Esophagus squamous epithelium (tissue), 5 donors: ENCODE measurements at regions not wholly inside any gene's neighbourhood (a gene's known extent, or its start where the extent isn't known, plus 50 kb on each side); places are given as distances from the start of the nearest gene placed in this dataset.
"Not testable (repeated sequence)": the region's sequence is repeated elsewhere in the genome, so short reads cannot be mapped to it uniquely, and the experiment has no call there.

Source experiments
- DNase-seq: peaks from one replicate; lab custom pipeline; 2025; lab: John Stamatoyannopoulos, UW
- H3K27ac ChIP-seq, 4 donors: fragments of 200-600 bp; sonication (generic); one replicate each; pipeline ENCODE4 v1.5.1; 2016 to 2019; ENCODE audit warnings: mild to moderate bottlenecking in 1 of 4
- H3K27me3 ChIP-seq, 4 donors: fragments of 200-600 bp; sonication (generic); 1 replicate in 3 of 4; 2 replicates in 1 of 4; pipeline versions ENCODE4 v1.5.1 to v1.6.0; 2017 to 2021; ENCODE audit warnings: antibody characterized with exemption in 1 of 4
- H3K36me3 ChIP-seq, 3 donors: fragments of 200-600 bp; sonication (generic); one replicate each; pipeline ENCODE4 v1.5.1; 2016 to 2019
- H3K4me1 ChIP-seq, 3 donors: fragments of 200-600 bp; sonication (generic); one replicate each; pipeline ENCODE4 v1.5.1; 2017 to 2019
- H3K4me3 ChIP-seq, 4 donors: fragments of 200-600 bp; sonication (generic); 1 replicate in 3 of 4; 2 replicates in 1 of 4; pipeline ENCODE4 v1.5.1; 2016 to 2019; ENCODE audit warnings: mild to moderate bottlenecking in 2 of 4, moderate library complexity in 1 of 4
- H3K9me3 ChIP-seq, 3 donors: fragments of 200-600 bp; sonication (generic); one replicate each; pipeline ENCODE4 v1.5.1; 2016 to 2019
- CTCF ChIP-seq, 6 experiments: fragments of 450-650 bp in 4 of 6; fragments of 200-600 bp in 2 of 6; sonication (generic) in 2 of 6; IDR thresholded peaks; one replicate each; pipeline ENCODE4 v1.5.1; 2016 to 2019; ENCODE audit warnings: antibody characterized with exemption in 6 of 6, mild to moderate bottlenecking in 4 of 6, moderate library complexity in 4 of 6
- POLR2A ChIP-seq, 4 donors: fragments of 450-650 bp; IDR thresholded peaks; one replicate each; pipeline ENCODE4 v1.6.1; 2017; ENCODE audit warnings: antibody characterized with exemption in 4 of 4, mild to moderate bottlenecking in 4 of 4, moderate library complexity in 3 of 4
- WGBS, 2 donors: methylation state at CpG; one replicate each; pipeline ENCODE4 v1.1.5; 2018; 5-methylcytosine and 5-hydroxymethylcytosine counted together
- intact Hi-C: fragments of 100-400 bp; cut with DNase I; formaldehyde crosslinking; loops from one replicate; pipeline ENCODE4 v1.15.0; 2022
- donor health status: DM: yes; HTN: yes; CAD: no.

- H3K36me3 ChIP-seq = no peaks in the 10 kb centered on the region
- WGBS, 2 donors = 91 to 95% methylated on average over 2 of the region's 2 CpGs
- no peak for TF ChIP-seq CTCF (IDR thresholded peaks at IDR 0.05)
- no peak for TF ChIP-seq POLR2A (IDR thresholded peaks at IDR 0.05)
- no peak for DNase-seq
- intact Hi-C loops = no loop called here
- no peaks in the 10 kb centered on the region for H3K9me3 ChIP-seq
- H3K27me3 ChIP-seq = no peaks in the 10 kb centered on the region
- H3K4me3 ChIP-seq = no peak overlapping the region
- H3K27ac ChIP-seq = no peak overlapping the region
- H3K4me1 ChIP-seq = no peaks in the 10 kb centered on the region
Measured at GRCh38 chr6:121557146-121557940, 121.9 kb downstream of the GJA1 start.

DNA sequence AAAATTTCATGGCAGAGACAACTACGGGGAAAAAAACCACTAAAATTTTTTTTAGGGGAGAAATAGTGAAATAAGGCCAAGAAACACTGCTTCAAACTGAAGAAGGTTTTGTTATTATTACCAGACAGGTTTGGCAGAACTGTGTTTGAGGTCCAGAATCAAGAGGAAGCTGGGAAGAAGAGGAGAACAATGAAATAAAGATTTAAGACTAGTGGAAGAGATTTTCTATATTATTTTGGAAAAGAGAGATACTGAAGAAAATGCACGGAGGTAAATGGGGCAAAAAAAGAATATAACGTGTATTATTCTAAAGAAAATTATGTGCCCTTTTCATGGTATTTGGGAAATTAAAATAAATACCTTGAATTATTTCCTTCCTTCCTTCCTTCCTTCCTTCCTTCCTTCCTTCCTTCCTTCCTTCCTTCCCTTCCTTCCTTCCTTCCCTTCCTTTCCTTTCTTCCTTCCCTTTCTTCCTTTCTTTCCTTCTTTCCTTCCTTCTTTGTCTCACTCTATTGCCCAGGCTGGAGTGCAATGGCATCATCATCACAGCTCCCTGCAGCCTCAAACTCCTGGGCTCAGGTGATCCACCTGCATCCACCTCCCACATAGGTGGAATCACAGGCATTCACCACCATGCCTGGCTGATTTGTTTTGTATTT lies 124.3 kb downstream of the GJA1 start:
- H3K9me3 ChIP-seq = peaks cover 0 to 9% (median 8%) of the 10 kb centered on the region in 3 donors
- intact Hi-C loops = no loop called here
- no peaks in the 10 kb centered on the region for H3K36me3 ChIP-seq
- H3K27me3 ChIP-seq = no peaks in the 10 kb centered on the region
- DNase-seq = no peak
- TF ChIP-seq CTCF (IDR thresholded peaks at IDR 0.05) = no peak
- no peak for TF ChIP-seq POLR2A (IDR thresholded peaks at IDR 0.05)
- WGBS, 2 donors = 88 to 90% methylated on average over 3 of the region's 3 CpGs
- H3K4me3 ChIP-seq = no peak overlapping the region
- H3K4me1 ChIP-seq = no peaks in the 10 kb centered on the region
- H3K27ac ChIP-seq = no peak overlapping the region

- Histone ChIP-seq H3K27ac (no peak overlapping the region), H3K27me3 (no peaks in the 10 kb centered on the region), H3K36me3 (no peaks in the 10 kb centered on the region), H3K9me3 (peaks cover 0 to 16% (median 15%) of the 10 kb centered on the region in 3 donors), H3K4me1 (no peaks in the 10 kb centered on the region), H3K4me3 (no peak overlapping the region)
- DNase-seq = no peak
- no peak for TF ChIP-seq POLR2A (IDR thresholded peaks at IDR 0.05)
- TF ChIP-seq CTCF (IDR thresholded peaks at IDR 0.05) = no peak
- intact Hi-C loops = no loop called here
Measured at GRCh38 chr6:121560476-121560875, 125.0 kb downstream of the GJA1 start.

GRCh38 chr6:121563286-121563685 lies 127.8 kb downstream of the GJA1 start:
- DNase-seq = no peak
- H3K9me3 ChIP-seq = peaks cover 0 to 16% (median 15%) of the 10 kb centered on the region in 3 donors
- WGBS, 2 donors = 71 to 81% methylated on average over 1 of the region's 1 CpG

GRCh38 chr6:121564529-121564928 lies 129.1 kb downstream of the GJA1 start:
- intact Hi-C loops, H3K36me3 ChIP-seq, DNase-seq, H3K27me3 ChIP-seq, H3K4me3 ChIP-seq, H3K27ac ChIP-seq, H3K4me1 ChIP-seq: not testable (repeated sequence)
- 80 to 87% methylated on average over 5 of the region's 5 CpGs for WGBS, 2 donors
- peaks cover 0 to 16% (median 15%) of the 10 kb centered on the region in 3 donors for H3K9me3 ChIP-seq

More at GRCh38 chr6:121563286-121563685, 127.8 kb downstream of the GJA1 start:
- no peak overlapping the region for H3K4me3 ChIP-seq
- no peaks in the 10 kb centered on the region for H3K36me3 ChIP-seq
- H3K27me3 ChIP-seq = no peaks in the 10 kb centered on the region
- H3K4me1 ChIP-seq = no peaks in the 10 kb centered on the region
- TF ChIP-seq CTCF (IDR thresholded peaks at IDR 0.05) = no peak
- no peak for TF ChIP-seq POLR2A (IDR thresholded peaks at IDR 0.05)
- no peak overlapping the region for H3K27ac ChIP-seq
- intact Hi-C loops = no loop called here
